RWPE2 (cell line): ENCODE measurements at regions not wholly inside any gene's neighbourhood (a gene's known extent, or its start where the extent isn't known, plus 50 kb on each side); places are given as distances from the start of the nearest gene placed in this dataset.

Source experiments
- ATAC-seq: fragments of 200-7000 bp; cut with Tn5 transposase; 3 replicates; pipeline ENCODE4 v1.9.1; 2021; ENCODE audit warnings: low read depth
- DNase-seq: peaks from one replicate; pipeline ENCODE4 v3.0.0-alpha.2; 2020; ENCODE audit warnings: low spot score
- H3K27ac ChIP-seq: fragments of 450-650 bp; 2 replicates; pipeline ENCODE4 v1.5.1; 2017; ENCODE audit warnings: mild to moderate bottlenecking; ENCODE audit not compliant: poor library complexity, severe bottlenecking
- H3K27me3 ChIP-seq: fragments of 250-450 bp; sonication (Bioruptor Pico); 2 replicates; pipeline ENCODE4 v1.5.1; 2021; ENCODE audit warnings: mild to moderate bottlenecking, moderate library complexity; ENCODE audit not compliant: insufficient read depth, poor library complexity, severe bottlenecking
- H3K36me3 ChIP-seq: fragments of 250-450 bp; sonication (Bioruptor Pico); 2 replicates; pipeline ENCODE4 v1.5.1; 2020; ENCODE audit warnings: low read depth, mild to moderate bottlenecking, moderate library complexity
- H3K4me1 ChIP-seq: fragments of 250-450 bp; sonication (Bioruptor Pico); 2 replicates; pipeline ENCODE4 v1.5.1; 2021; ENCODE audit warnings: mild to moderate bottlenecking, moderate library complexity; ENCODE audit not compliant: insufficient read depth, poor library complexity, severe bottlenecking
- H3K4me3 ChIP-seq: fragments of 250-450 bp; sonication (Bioruptor Pico); 2 replicates; pipeline ENCODE4 v1.5.1; 2021; ENCODE audit warnings: mild to moderate bottlenecking, moderate library complexity; ENCODE audit not compliant: severe bottlenecking
- H3K9me3 ChIP-seq: fragments of 250-450 bp; sonication (Bioruptor Pico); 2 replicates; pipeline ENCODE4 v1.5.1; 2021; ENCODE audit warnings: mild to moderate bottlenecking, moderate library complexity; ENCODE audit not compliant: severe bottlenecking
- CTCF ChIP-seq: fragments of 450-650 bp; IDR thresholded peaks from one replicate; pipeline ENCODE4 v1.5.1; 2017; ENCODE audit warnings: mild to moderate bottlenecking, moderate library complexity; ENCODE audit not compliant: poor library complexity, severe bottlenecking

- Histone ChIP-seq H3K4me1 (peaks cover 8% of the 10 kb centered on the region), H3K27me3 (no peaks in the 10 kb centered on the region), H3K4me3 (no peak overlapping the region), H3K27ac (no peak overlapping the region), H3K9me3 (peaks cover 6% of the 10 kb centered on the region), H3K36me3 (no peaks in the 10 kb centered on the region)
- TF ChIP-seq CTCF: peak; percentile 99
- peak; percentile 91 for DNase-seq
- ATAC-seq: peak; percentile 81
These were observed 179.0 kb upstream of the RGS6 start for GRCh38 chr14:71753126-71753830.

GRCh38 chr14:71753976-71754375 is 178.3 kb upstream of the RGS6 start:
- ATAC-seq: no peak
- H3K9me3 ChIP-seq: peaks cover under 1% of the 10 kb centered on the region

DNA sequence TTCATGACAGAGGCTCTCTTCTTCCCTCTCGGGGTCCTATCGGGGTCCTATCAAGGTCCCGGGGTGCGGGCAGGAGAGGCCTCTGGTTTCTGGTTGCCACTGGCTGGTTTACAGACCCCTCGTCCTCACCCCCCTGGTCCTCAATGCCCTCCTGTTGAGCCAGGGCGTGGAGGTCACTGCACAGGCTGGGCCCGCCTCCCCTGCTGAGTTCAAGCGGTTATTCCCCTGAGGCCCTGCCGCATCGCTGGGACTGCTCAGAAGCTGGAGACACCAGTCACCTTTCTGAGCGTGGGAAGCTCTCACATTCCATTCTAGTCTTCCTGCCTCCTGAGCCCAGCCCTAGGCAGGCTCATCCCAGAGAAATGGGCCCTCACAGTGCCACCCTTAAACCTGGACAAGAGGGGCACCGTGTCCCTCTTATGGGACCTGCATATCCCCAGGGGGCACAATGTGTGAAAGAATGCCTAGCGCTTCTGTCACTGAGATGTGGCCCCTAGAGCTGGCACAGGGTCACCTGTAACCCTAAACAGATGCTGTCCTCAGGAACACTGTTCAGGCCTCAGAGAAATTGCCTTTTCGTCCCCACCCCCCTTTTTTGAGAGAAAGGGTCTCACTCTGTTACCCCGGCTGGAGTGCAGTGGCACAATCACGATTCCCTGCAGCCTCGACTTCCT is 177.7 kb upstream of the RGS6 start:
- ATAC-seq: no peak
- DNase-seq: no peak
- Histone ChIP-seq H3K4me1 (peaks cover 8% of the 10 kb centered on the region), H3K4me3 (no peak overlapping the region), H3K9me3 (no peaks in the 10 kb centered on the region), H3K27me3 (no peaks in the 10 kb centered on the region), H3K36me3 (no peaks in the 10 kb centered on the region), H3K27ac (no peak overlapping the region)
- no peak for TF ChIP-seq CTCF

More at GRCh38 chr14:71753976-71754375, 178.3 kb upstream of the RGS6 start:
- no peak for DNase-seq
- no peak for TF ChIP-seq CTCF
- no peaks in the 10 kb centered on the region for H3K36me3 ChIP-seq
- no peak overlapping the region for H3K4me3 ChIP-seq
- H3K27ac ChIP-seq: no peak overlapping the region
- peaks cover 8% of the 10 kb centered on the region for H3K4me1 ChIP-seq
- H3K27me3 ChIP-seq: no peaks in the 10 kb centered on the region

GRCh38 chr14:71758229-71758951 is 173.8 kb upstream of the RGS6 start:
- no peak overlapping the region for H3K27ac ChIP-seq
- peaks cover 7% of the 10 kb centered on the region for H3K9me3 ChIP-seq
- H3K36me3 ChIP-seq: no peaks in the 10 kb centered on the region
- peaks cover 2% of the 10 kb centered on the region for H3K4me1 ChIP-seq
- H3K4me3 ChIP-seq: no peak overlapping the region
- H3K27me3 ChIP-seq: no peaks in the 10 kb centered on the region
- DNase-seq (no peak), ATAC-seq (no peak)
- TF ChIP-seq CTCF: no peak
